Spleen (tissue), 11 donors: ENCODE measurements at regions not wholly inside any gene's neighbourhood (a gene's known extent, or its start where the extent isn't known, plus 50 kb on each side); places are given as distances from the start of the nearest gene placed in this dataset.

Source experiments
- DNase-seq: peaks from one replicate; pipeline ENCODE4 v3.0.0-alpha.2; 2020
- H3K27ac ChIP-seq, 8 donors: fragments of 200-600 bp; sonication (generic) in 7 of 8; 1 replicate in 4 of 8; 2 replicates in 4 of 8; pipeline versions ENCODE4 v1.5.0 to v1.8.0; 2016 to 2021; ENCODE audit warnings: inconsistent platforms in 4 of 8, mild to moderate bottlenecking in 4 of 8, moderate library complexity in 1 of 8
- H3K27me3 ChIP-seq, 7 donors: fragments of 200-600 bp; sonication (generic) in 6 of 7; replicated peaks in 1 of 7; 1 replicate in 4 of 7; 2 replicates in 3 of 7; pipeline versions ENCODE4 v1.5.0 to v1.8.0; 2016 to 2021; ENCODE audit warnings: inconsistent platforms in 3 of 7, mild to moderate bottlenecking in 1 of 7
- H3K36me3 ChIP-seq, 6 donors: fragments of 200-600 bp; sonication (generic) in 5 of 6; 1 replicate in 4 of 6; 2 replicates in 2 of 6; pipeline versions ENCODE4 v1.5.0 to v1.8.0; 2016 to 2021; ENCODE audit warnings: inconsistent platforms in 2 of 6
- H3K4me1 ChIP-seq, 6 donors: fragments of 200-600 bp; sonication (generic) in 5 of 6; 1 replicate in 3 of 6; 2 replicates in 3 of 6; pipeline versions ENCODE4 v1.5.0 to v1.8.0; 2016 to 2021; ENCODE audit warnings: inconsistent platforms in 3 of 6
- H3K4me3 ChIP-seq, 8 donors: fragments of 200-600 bp; sonication (generic) in 7 of 8; 1 replicate in 4 of 8; 2 replicates in 4 of 8; pipeline versions ENCODE4 v1.5.0 to v1.8.0; 2016 to 2021; ENCODE audit warnings: inconsistent platforms in 4 of 8, mild to moderate bottlenecking in 4 of 8, moderate library complexity in 2 of 8
- H3K9me3 ChIP-seq, 8 donors: fragments of 200-600 bp; sonication (generic) in 7 of 8; 1 replicate in 4 of 8; 2 replicates in 4 of 8; pipeline versions ENCODE4 v1.5.0 to v1.8.0; 2016 to 2021; ENCODE audit warnings: inconsistent platforms in 4 of 8
- CTCF ChIP-seq, 11 experiments: fragments of 200-600 bp in 7 of 11; fragments of 450-650 bp in 4 of 11; sonication (generic) in 4 of 11; IDR thresholded peaks in 8 of 11; conservative IDR thresholded peaks in 3 of 11; 1 replicate in 7 of 11; 2 replicates in 4 of 11; pipeline versions ENCODE4 v1.4.0 to v1.8.0; 2016 to 2021; ENCODE audit warnings: antibody characterized with exemption in 11 of 11, inconsistent platforms in 4 of 11, mild to moderate bottlenecking in 1 of 11
- POLR2A ChIP-seq, 3 donors: fragments of 450-650 bp; IDR thresholded peaks; one replicate each; pipeline ENCODE4 v1.5.1; 2017; ENCODE audit warnings: antibody characterized with exemption in 3 of 3, mild to moderate bottlenecking in 1 of 3
- POLR2AphosphoS5 ChIP-seq, 3 donors: sonication (generic); formaldehyde crosslinking; IDR thresholded peaks; one replicate each; pipeline ENCODE4 v1.5.1; 2017; ENCODE audit warnings: antibody characterized with exemption in 3 of 3
- WGBS, 5 donors: extraction: QIAGEN DNeasy Blood & Tissue Kit in 3 of 5; methylation state at CpG; one replicate each; pipeline versions ENCODE4 v1.1.5 to v1.1.7; 2013 to 2018; 5-methylcytosine and 5-hydroxymethylcytosine counted together
- intact Hi-C: fragments of 100-400 bp; cut with DNase I; formaldehyde crosslinking; loops from one replicate; pipeline ENCODE4 v1.15.0; 2023; ENCODE audit warnings: low total_unique reads
- donor health status: healthy with polysubstance abuse.
- donor health status: DM: no; HTN: no; CAD: no; lungs with moderate emphysema.
- donor health status: DM: no; HTN: no; CAD: no.
- donor health status: Bipolar disorder and iron deficiency.
- donor health status: healthy.
- donor health status: DM: no; HTN: no; CAD: no.
- donor health status: DM: yes; HTN: yes; CAD: no.

- intact Hi-C loops: no loop called here
- 88 to 96% (median 93%) methylated on average over 1 of the region's 1 CpG for WGBS, 5 donors
- H3K4me3 ChIP-seq: no peak overlapping the region
- H3K27ac ChIP-seq: no peak overlapping the region
- no peak for DNase-seq
- no peak for TF ChIP-seq POLR2AphosphoS5 (IDR thresholded peaks at IDR 0.05)
- TF ChIP-seq POLR2A (IDR thresholded peaks at IDR 0.05): no peak
- no peak for TF ChIP-seq CTCF (IDR thresholded peaks at IDR 0.05 in 8 of 11, conservative IDR thresholded peaks at IDR 0.05 in 3 of 11)
- H3K27me3 ChIP-seq: no peaks in the 10 kb centered on the region
- H3K9me3 ChIP-seq: no peaks in the 10 kb centered on the region
- H3K4me1 ChIP-seq: peaks cover 0 to 8% (median 0%) of the 10 kb centered on the region in 6 donors
- no peaks in the 10 kb centered on the region for H3K36me3 ChIP-seq
Observed at GRCh38 chr5:96067251-96067650, 105.6 kb upstream of the ELL2 start.

- intact Hi-C loops: no loop called here
- H3K27me3 ChIP-seq: no peaks in the 10 kb centered on the region
- TF ChIP-seq POLR2AphosphoS5 (IDR thresholded peaks at IDR 0.05): no peak
- TF ChIP-seq POLR2A (IDR thresholded peaks at IDR 0.05): no peak
- no peak for TF ChIP-seq CTCF (IDR thresholded peaks at IDR 0.05 in 8 of 11, conservative IDR thresholded peaks at IDR 0.05 in 3 of 11)
Observed at GRCh38 chr5:96066386-96066719, 104.7 kb upstream of the ELL2 start.

GRCh38 chr5:96065685-96066385 is 104.2 kb upstream of the ELL2 start:
- no peaks in the 10 kb centered on the region for H3K9me3 ChIP-seq
- DNase-seq: no peak
- TF ChIP-seq POLR2AphosphoS5 (IDR thresholded peaks at IDR 0.05): no peak
- no peak for TF ChIP-seq CTCF (IDR thresholded peaks at IDR 0.05 in 8 of 11, conservative IDR thresholded peaks at IDR 0.05 in 3 of 11)
- intact Hi-C loops: no loop called here
- H3K4me1 ChIP-seq: peaks cover 0 to 8% (median 0%) of the 10 kb centered on the region in 6 donors
- no peak overlapping the region for H3K27ac ChIP-seq
- no peak overlapping the region for H3K4me3 ChIP-seq
- no peaks in the 10 kb centered on the region for H3K27me3 ChIP-seq
- no peaks in the 10 kb centered on the region for H3K36me3 ChIP-seq

More at GRCh38 chr5:96066386-96066719, 104.7 kb upstream of the ELL2 start:
- Histone ChIP-seq H3K27ac (no peak overlapping the region), H3K4me1 (peaks cover 0 to 8% (median 0%) of the 10 kb centered on the region in 6 donors), H3K4me3 (no peak overlapping the region), H3K36me3 (no peaks in the 10 kb centered on the region), H3K9me3 (no peaks in the 10 kb centered on the region)
- DNase-seq: no peak
- WGBS, 5 donors: 35 to 67% (median 50%) methylated on average over 1 of the region's 1 CpG

- Histone ChIP-seq H3K4me3 (no peak overlapping the region), H3K27ac (no peak overlapping the region), H3K27me3 (no peaks in the 10 kb centered on the region), H3K36me3 (no peaks in the 10 kb centered on the region), H3K4me1 (peaks cover 0 to 8% (median 0%) of the 10 kb centered on the region in 6 donors), H3K9me3 (no peaks in the 10 kb centered on the region)
- TF ChIP-seq POLR2AphosphoS5 (IDR thresholded peaks at IDR 0.05) (no peak), CTCF (IDR thresholded peaks at IDR 0.05 in 8 of 11, conservative IDR thresholded peaks at IDR 0.05 in 3 of 11) (no peak), POLR2A (IDR thresholded peaks at IDR 0.05) (no peak)
- WGBS, 5 donors: 86 to 99% (median 93%) methylated on average over 2 of the region's 2 CpGs
- no peak for DNase-seq
- intact Hi-C loops: no loop called here
Observed at GRCh38 chr5:96064877-96065276, 103.2 kb upstream of the ELL2 start.
